22Rv1 (cell line): ENCODE measurements at regions not wholly inside any gene's neighbourhood (a gene's known extent, or its start where the extent isn't known, plus 50 kb on each side); places are given as distances from the start of the nearest gene placed in this dataset.

Experiments used
- ZFX ChIP-seq: fragments of 450-650 bp; IDR thresholded peaks from 2 replicates; pipeline ENCODE4 v1.6.1; 2017; ENCODE audit warnings: antibody characterized with exemption, borderline replicate concordance
- TF ChIP-seq, protein P1 (sequence below): fragments of 450-650 bp; IDR thresholded peaks from 2 replicates; pipeline ENCODE4 v1.5.1; 2017; ENCODE audit warnings: mild to moderate bottlenecking

- TF ChIP-seq, protein P1, sequence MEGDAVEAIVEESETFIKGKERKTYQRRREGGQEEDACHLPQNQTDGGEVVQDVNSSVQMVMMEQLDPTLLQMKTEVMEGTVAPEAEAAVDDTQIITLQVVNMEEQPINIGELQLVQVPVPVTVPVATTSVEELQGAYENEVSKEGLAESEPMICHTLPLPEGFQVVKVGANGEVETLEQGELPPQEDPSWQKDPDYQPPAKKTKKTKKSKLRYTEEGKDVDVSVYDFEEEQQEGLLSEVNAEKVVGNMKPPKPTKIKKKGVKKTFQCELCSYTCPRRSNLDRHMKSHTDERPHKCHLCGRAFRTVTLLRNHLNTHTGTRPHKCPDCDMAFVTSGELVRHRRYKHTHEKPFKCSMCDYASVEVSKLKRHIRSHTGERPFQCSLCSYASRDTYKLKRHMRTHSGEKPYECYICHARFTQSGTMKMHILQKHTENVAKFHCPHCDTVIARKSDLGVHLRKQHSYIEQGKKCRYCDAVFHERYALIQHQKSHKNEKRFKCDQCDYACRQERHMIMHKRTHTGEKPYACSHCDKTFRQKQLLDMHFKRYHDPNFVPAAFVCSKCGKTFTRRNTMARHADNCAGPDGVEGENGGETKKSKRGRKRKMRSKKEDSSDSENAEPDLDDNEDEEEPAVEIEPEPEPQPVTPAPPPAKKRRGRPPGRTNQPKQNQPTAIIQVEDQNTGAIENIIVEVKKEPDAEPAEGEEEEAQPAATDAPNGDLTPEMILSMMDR, result no peak
- no peak for TF ChIP-seq ZFX
These were observed 248.8 kb upstream of the PWP1 start for GRCh38 chr12:107436836-107437235.
